ENCODE measurements at regions not wholly inside any gene's neighbourhood (a gene's known extent, or its start where the extent isn't known, plus 50 kb on each side); places are given as distances from the start of the nearest gene placed in this dataset.

DNA sequence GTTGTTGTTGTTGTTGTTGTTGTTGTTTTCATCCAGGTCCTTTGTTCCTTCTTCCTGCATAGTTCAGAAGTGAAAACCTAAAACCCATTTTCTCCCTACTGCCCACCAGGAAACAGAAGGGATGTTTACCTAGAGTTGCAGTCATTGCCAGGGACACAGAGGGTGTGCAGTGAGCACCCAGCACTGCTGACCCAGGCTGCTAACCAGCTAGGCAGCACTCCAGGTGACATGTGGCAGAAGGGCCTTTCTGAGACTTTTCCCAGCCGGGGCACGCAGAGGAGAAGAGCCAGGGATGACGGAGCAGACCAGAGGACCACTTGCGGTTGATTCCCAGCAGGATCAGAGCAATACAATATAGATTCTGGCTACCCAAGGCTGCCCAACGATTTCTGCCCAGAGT lies 286.3 kb downstream of the BCL11A start:
- Mint-ChIP-seq H3K36me3 (no peaks in the 10 kb centered on the region), H3K4me3 (no peak overlapping the region), H3K9me3 (peaks cover 5% of the 10 kb centered on the region), H3K4me1 (peaks cover 4% of the 10 kb centered on the region), H3K27ac (no peak overlapping the region), H3K27me3 (ENCODE audit: low read depth) (no peaks in the 10 kb centered on the region)
- DNase-seq (ENCODE audit: low spot score in 2 of 2, unreplicated experiment in 2 of 2), result no peak
- no peak for TF ChIP-seq CTCF (IDR thresholded peaks at IDR 0.05; ENCODE audit: unreplicated experiment)

DNA sequence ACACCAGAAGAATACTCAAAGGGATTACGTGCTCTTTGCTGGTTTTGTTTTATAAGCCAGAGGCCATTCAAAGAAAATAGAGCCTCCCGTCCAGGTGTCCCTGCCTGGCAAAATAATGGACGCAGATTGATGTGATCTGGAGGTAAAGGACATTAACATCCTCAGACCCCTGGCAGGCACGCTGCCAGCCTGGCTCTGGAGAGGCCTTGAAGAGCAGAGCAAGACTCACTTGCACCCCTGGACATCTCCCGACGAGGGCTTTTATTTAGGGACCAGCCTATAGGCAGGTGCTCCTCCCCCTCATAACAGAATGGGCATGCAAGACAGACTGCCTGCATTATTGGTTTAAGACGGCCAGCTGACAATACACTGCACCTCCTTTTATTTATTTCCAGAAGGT lies 291.3 kb downstream of the BCL11A start:
- Mint-ChIP-seq H3K9me3 (no peaks in the 10 kb centered on the region), H3K4me3 (no peak overlapping the region), H3K36me3 (no peaks in the 10 kb centered on the region), H3K27ac (no peak overlapping the region), H3K4me1 (peaks cover 3% of the 10 kb centered on the region), H3K27me3 (ENCODE audit: low read depth) (no peaks in the 10 kb centered on the region)
- no peak for TF ChIP-seq CTCF (IDR thresholded peaks at IDR 0.05; ENCODE audit: unreplicated experiment)
- DNase-seq (ENCODE audit: low spot score in 2 of 2, unreplicated experiment in 2 of 2), result no peak

- no peaks in the 10 kb centered on the region for H3K36me3 Mint-ChIP-seq
- peaks cover 3% of the 10 kb centered on the region for H3K4me1 Mint-ChIP-seq
- no peak overlapping the region for H3K4me3 Mint-ChIP-seq
- no peak for DNase-seq (ENCODE audit: low spot score in 2 of 2, unreplicated experiment in 2 of 2)
- no peaks in the 10 kb centered on the region for H3K9me3 Mint-ChIP-seq
- no peak for TF ChIP-seq CTCF (IDR thresholded peaks at IDR 0.05; ENCODE audit: unreplicated experiment)
- no peaks in the 10 kb centered on the region for H3K27me3 Mint-ChIP-seq (ENCODE audit: low read depth)
- H3K27ac Mint-ChIP-seq, result no peak overlapping the region
Measured at GRCh38 chr2:60260639-60261296, 292.7 kb downstream of the BCL11A start.

DNA sequence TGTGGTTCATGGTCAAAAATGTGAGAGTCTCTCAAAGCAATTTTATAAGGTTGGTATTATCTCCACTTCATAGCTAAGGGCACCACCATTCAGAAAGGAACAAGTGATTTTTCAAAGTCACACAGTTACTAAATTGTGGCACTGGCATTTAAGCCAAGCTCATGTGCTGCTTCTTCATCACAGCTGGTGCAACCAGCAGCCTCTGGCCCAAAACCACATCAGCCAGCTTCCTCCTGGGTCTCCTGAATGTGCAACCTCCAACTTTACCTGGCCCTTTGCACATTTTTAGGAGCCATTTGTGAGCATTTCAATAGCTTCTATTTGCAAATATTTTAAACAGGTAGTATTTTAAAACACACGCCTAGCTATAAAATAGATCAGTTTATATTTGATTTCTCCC lies 293.7 kb downstream of the BCL11A start:
- Mint-ChIP-seq H3K4me1 (peaks cover 3% of the 10 kb centered on the region), H3K9me3 (peaks cover 8% of the 10 kb centered on the region), H3K4me3 (no peak overlapping the region), H3K27ac (no peak overlapping the region), H3K27me3 (ENCODE audit: low read depth) (no peaks in the 10 kb centered on the region), H3K36me3 (no peaks in the 10 kb centered on the region)
- no peak for DNase-seq (ENCODE audit: low spot score in 2 of 2, unreplicated experiment in 2 of 2)
- TF ChIP-seq CTCF (IDR thresholded peaks at IDR 0.05; ENCODE audit: unreplicated experiment), result no peak

- DNase-seq (ENCODE audit: low spot score in 2 of 2, unreplicated experiment in 2 of 2), result no peak
- H3K27me3 Mint-ChIP-seq (ENCODE audit: low read depth), result no peaks in the 10 kb centered on the region
- no peak overlapping the region for H3K27ac Mint-ChIP-seq
- no peaks in the 10 kb centered on the region for H3K36me3 Mint-ChIP-seq
- peaks cover 12% of the 10 kb centered on the region for H3K9me3 Mint-ChIP-seq
- H3K4me3 Mint-ChIP-seq, result no peak overlapping the region
- peaks cover 3% of the 10 kb centered on the region for H3K4me1 Mint-ChIP-seq
- TF ChIP-seq CTCF (IDR thresholded peaks at IDR 0.05; ENCODE audit: unreplicated experiment), result no peak
Measured at GRCh38 chr2:60252581-60253150, 300.8 kb downstream of the BCL11A start.

All from mesothelial cell of epicardium (in vitro differentiated cells).